GM12878 (cell line): ENCODE measurements at regions not wholly inside any gene's neighbourhood (a gene's known extent, or its start where the extent isn't known, plus 50 kb on each side); places are given as distances from the start of the nearest gene placed in this dataset.

Source experiments
- ATAC-seq: fragments of 200-7000 bp; cut with Tn5 transposase; 3 replicates; pipeline ENCODE4 v1.9.1; 2020; ENCODE audit warnings: mild to moderate bottlenecking, moderate library complexity
- BruUV-seq: library from RNA; stranded (reverse); fragments of 400-500 nt; replicated peaks from 2 replicates; lab custom pipeline; 2021; lab: Mats Ljungman, UMichigan
- CTCF ChIA-PET: fragments of 300-600 bp; sonication (Branson Sonifier 250); formaldehyde crosslinking; extraction: SDS; loops from one replicate; lab custom pipeline; 2021; ENCODE audit warnings: inconsistent platforms; lab: Yijun Ruan, JAX
- POLR2A ChIA-PET: fragments of 350-600 bp; formaldehyde crosslinking; extraction: SDS; loops from one replicate; lab custom pipeline; 2021; ENCODE audit warnings: inconsistent platforms; lab: Charles Lee
- RAD21 ChIA-PET: fragments of 300-600 bp; sonication (Branson Sonifier 250); formaldehyde crosslinking; loops from one replicate; lab custom pipeline; 2023; ENCODE audit warnings: antibody characterized with exemption; ENCODE audit not compliant: unreplicated experiment; lab: Charles Lee
- SMC1A ChIA-PET: fragments of 300-600 bp; sonication (Branson Sonifier 250); formaldehyde crosslinking; loops from one replicate; lab custom pipeline; 2023; ENCODE audit not compliant: unreplicated experiment, uncharacterized antibody; lab: Charles Lee
- DNase-seq: peaks from one replicate; pipeline ENCODE4 v3.0.0-alpha.2; 2011; ENCODE audit warnings: low read depth, low spot score
- FAIRE-seq: peaks from 3 replicates; lab custom pipeline; 2011; peaks lifted over from hg19 to GRCh38; lab: Jason Lieb, UNC
- H2AFZ ChIP-seq: 2 replicates; pipeline ENCODE4 v1.6.0; 2011; ENCODE audit warnings: low read depth, low read length, control low read depth; ENCODE audit not compliant: control insufficient read depth
- H3K27ac ChIP-seq: 2 replicates; pipeline ENCODE4 v1.5.1; 2011; ENCODE audit warnings: control low read depth; ENCODE audit not compliant: control insufficient read depth, insufficient read depth
- H3K27me3 ChIP-seq, 2 experiments: replicated peaks in 1 of 2; 2 replicates each; pipeline versions ENCODE4 v1.6.0 to v1.6.1; 2011; ENCODE audit warnings: low read length in 1 of 2; ENCODE audit not compliant: control insufficient read depth in 2 of 2, insufficient read depth in 2 of 2
- H3K36me3 ChIP-seq, 2 experiments: 2 replicates each; pipeline ENCODE4 v1.5.1; 2011; ENCODE audit warnings: low read length in 1 of 2; ENCODE audit not compliant: control insufficient read depth in 2 of 2, insufficient read depth in 2 of 2
- H3K4me1 ChIP-seq: 2 replicates; pipeline ENCODE4 v1.6.1; 2011; ENCODE audit warnings: mild to moderate bottlenecking, low read length, moderate library complexity, mixed read lengths; ENCODE audit not compliant: control insufficient read depth, insufficient read depth
- H3K4me2 ChIP-seq: 2 replicates; pipeline ENCODE4 v1.6.0; 2011; ENCODE audit warnings: control low read depth; ENCODE audit not compliant: control insufficient read depth, insufficient read depth
- H3K4me3 ChIP-seq: fragments of 200-600 bp; sonication (generic); 2 replicates; pipeline ENCODE4 v1.5.1; 2016
- H3K79me2 ChIP-seq: 2 replicates; pipeline ENCODE4 v1.6.0; 2011; ENCODE audit warnings: low read length; ENCODE audit not compliant: control insufficient read depth, insufficient read depth
- H3K9ac ChIP-seq: 2 replicates; pipeline ENCODE4 v1.8.0; 2011; ENCODE audit warnings: low read length, control low read depth, mixed read lengths; ENCODE audit not compliant: control insufficient read depth, insufficient read depth
- H3K9me3 ChIP-seq: replicated peaks from 3 replicates; pipeline ENCODE4 v1.5.1; 2011; ENCODE audit warnings: mild to moderate bottlenecking, low read length; ENCODE audit not compliant: control insufficient read depth, insufficient read depth
- H4K20me1 ChIP-seq: 2 replicates; pipeline ENCODE4 v1.6.0; 2011; ENCODE audit not compliant: control insufficient read depth, insufficient read depth
- ASH2L ChIP-seq: fragments of 300-600, 200-600 bp; sonication (generic); IDR thresholded peaks from 2 replicates; pipeline ENCODE4 v1.6.1; 2017; ENCODE audit warnings: low read depth, mild to moderate bottlenecking, borderline replicate concordance
- ATF3 ChIP-seq: IDR thresholded peaks from 2 replicates; pipeline ENCODE4 v1.6.1; 2011; ENCODE audit warnings: low read depth, mild to moderate bottlenecking, low read length, moderate library complexity, borderline replicate concordance; ENCODE audit errors: extremely low read depth
- BHLHE40 ChIP-seq, 2 experiments: fragments of 450-650 bp in 1 of 2; IDR thresholded peaks; 2 replicates each; pipeline ENCODE4 v1.6.1; 2011 to 2017; ENCODE audit warnings: low read depth in 2 of 2, borderline replicate concordance in 1 of 2, improper control_type of control experiment in 1 of 2, low read length in 1 of 2, mild to moderate bottlenecking in 1 of 2
- CEBPB ChIP-seq, 2 experiments: fragments of 150-350 bp in 1 of 2; IDR thresholded peaks; 2 replicates each; pipeline ENCODE4 v1.6.1; 2012 to 2014; ENCODE audit warnings: low read depth in 2 of 2, low read length in 2 of 2, borderline replicate concordance in 1 of 2, inconsistent platforms in 1 of 2
- DPF2 ChIP-seq: fragments of 450-650 bp; IDR thresholded peaks from 2 replicates; pipeline ENCODE4 v1.6.1; 2017; ENCODE audit warnings: mild to moderate bottlenecking
- HDAC2 ChIP-seq: fragments of 200-600 bp; sonication (generic); IDR thresholded peaks from 2 replicates; pipeline ENCODE4 v1.6.1; 2017
- MYC ChIP-seq: IDR thresholded peaks from 2 replicates; pipeline ENCODE4 v1.6.1; 2011; ENCODE audit warnings: mild to moderate bottlenecking, low read length, moderate library complexity, inconsistent platforms; ENCODE audit not compliant: insufficient read depth, insufficient replicate concordance, insufficient read length, severe bottlenecking
- NFYA ChIP-seq: IDR thresholded peaks from 2 replicates; pipeline ENCODE4 v1.6.1; 2011; ENCODE audit warnings: low read depth, mild to moderate bottlenecking, low read length, improper control_type of control experiment, borderline replicate concordance
- NFYB ChIP-seq: IDR thresholded peaks from 2 replicates; pipeline ENCODE4 v1.6.1; 2011; ENCODE audit warnings: low read depth, mild to moderate bottlenecking, low read length, improper control_type of control experiment, moderate library complexity; ENCODE audit not compliant: insufficient read depth
- NR2C2 ChIP-seq: IDR thresholded peaks from 2 replicates; pipeline ENCODE4 v1.6.1; 2011; ENCODE audit warnings: borderline replicate concordance, low read depth; ENCODE audit not compliant: control insufficient read depth, insufficient read length
- NRF1 ChIP-seq: conservative IDR thresholded peaks from 2 replicates; pipeline ENCODE4 v1.6.1; 2011; ENCODE audit warnings: mild to moderate bottlenecking, low read depth, low read length, improper control_type of control experiment
- WGBS: methylation state at CpG from one replicate; pipeline ENCODE4 v1.1.6; 2016; ENCODE audit warnings: low lambda C conversion rate; ENCODE audit not compliant: insufficient replicate concordance, insufficient coverage; ENCODE audit errors: missing lambda C conversion rate; 5-methylcytosine and 5-hydroxymethylcytosine counted together
- in situ Hi-C: fragments of 300-500 bp; cut with MboI; formaldehyde crosslinking; loops from 9 replicates; pipeline ENCODE4 v1.14.3; 2018; ENCODE audit warnings: mixed read lengths
- intact Hi-C: fragments of 100-400 bp; cut with micrococcal nuclease; formaldehyde crosslinking; loops from one replicate; pipeline ENCODE4 v1.14.2; 2022; ENCODE audit not compliant: unreplicated experiment
- TF ChIP-seq, protein P1 (sequence below): fragments of 450-650 bp; conservative IDR thresholded peaks from 2 replicates; pipeline ENCODE4 v1.6.1; 2017; ENCODE audit warnings: mild to moderate bottlenecking, moderate library complexity

GRCh38 chrX:66882101-66882500 lies 243.2 kb upstream of the EDA2R start:
- no peak overlapping the region for H3K4me2 ChIP-seq
- intact Hi-C loops (no loop called here), in situ Hi-C loops (no loop called here)
- ChIA-PET RAD21 (no interaction called here), POLR2A (no interaction called here), SMC1A (no interaction called here), CTCF (no interaction called here)
- TF ChIP-seq DPF2 = no peak
- no peak for TF ChIP-seq MYC
- TF ChIP-seq CEBPB (IDR thresholded peaks at IDR 0.05; ENCODE audit: borderline replicate concordance in 1 of 2, low read depth in 2 of 2, low read length in 2 of 2) = no peak
- no peak for TF ChIP-seq HDAC2
- no peak for TF ChIP-seq ASH2L
- H3K27me3 ChIP-seq = no peaks in the 10 kb centered on the region
- no peak for FAIRE-seq
- no peaks in the 10 kb centered on the region for H4K20me1 ChIP-seq
- no peak overlapping the region for H3K4me3 ChIP-seq
- H3K27ac ChIP-seq = no peak overlapping the region
- H2AFZ ChIP-seq = no peak overlapping the region
- no peaks in the 10 kb centered on the region for H3K79me2 ChIP-seq
- H3K9me3 ChIP-seq = no peaks in the 10 kb centered on the region
- 44% methylated on average over 2 of the region's 2 CpGs for WGBS
- BruUV-seq = no TSS peak
- no peaks in the 10 kb centered on the region for H3K36me3 ChIP-seq
- H3K4me1 ChIP-seq = no peaks in the 10 kb centered on the region
- no peak overlapping the region for H3K9ac ChIP-seq
- DNase-seq = no peak
- ATAC-seq = no peak

DNA sequence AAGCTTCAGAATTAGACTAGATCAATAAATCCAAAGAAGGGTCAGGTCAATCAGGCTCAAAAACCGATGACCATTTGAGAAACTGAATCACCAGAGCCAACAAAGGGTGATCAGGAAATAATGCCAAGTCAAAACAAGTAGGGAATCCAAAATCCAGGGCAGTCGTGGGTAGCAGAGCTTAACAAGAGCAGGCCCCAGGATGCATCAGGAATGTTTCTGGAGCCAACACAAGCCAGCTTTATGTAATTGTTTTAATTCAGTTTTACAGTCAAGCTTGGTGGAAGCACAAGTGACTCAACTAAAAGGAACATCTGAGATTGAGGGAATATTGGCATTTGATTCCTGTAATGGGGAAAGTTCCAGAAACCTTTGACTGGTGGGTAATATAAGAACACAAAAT lies 237.9 kb upstream of the EDA2R start:
- WGBS = 0% methylated on average over 2 of the region's 2 CpGs
- no TSS peak for BruUV-seq
- POLR2A ChIA-PET = no interaction called here
- SMC1A ChIA-PET = interaction anchor here (0.7 to 1.0 kb wide), 2 partner anchors 14 to 560 kb away, joined by 3 read pairs; no protein-coding TSS in a partner anchor
- Histone ChIP-seq H3K79me2 (no peaks in the 10 kb centered on the region), H3K4me1 (no peaks in the 10 kb centered on the region), H3K9ac (no peak overlapping the region), H3K27ac (no peak overlapping the region), H3K4me3 (no peak overlapping the region), H3K27me3 (no peaks in the 10 kb centered on the region), H3K4me2 (no peak overlapping the region), H2AFZ (no peak overlapping the region), H4K20me1 (no peaks in the 10 kb centered on the region), H3K36me3 (no peaks in the 10 kb centered on the region), H3K9me3 (no peaks in the 10 kb centered on the region)
- CTCF ChIA-PET = no interaction called here
- DNase-seq = no peak
- FAIRE-seq = no peak
- intact Hi-C loops = no loop called here
- no peak for ATAC-seq
- RAD21 ChIA-PET = no interaction called here
- in situ Hi-C loops = no loop called here
- TF ChIP-seq HDAC2 (no peak), NFYA (no peak), NRF1 (no peak), DPF2 (no peak), NFYB (no peak), NR2C2 (no peak), BHLHE40 (IDR thresholded peaks at IDR 0.05; ENCODE audit: borderline replicate concordance in 1 of 2, low read depth in 2 of 2, low read length in 1 of 2) (no peak), ATF3 (no peak)
- TF ChIP-seq, protein P1, sequence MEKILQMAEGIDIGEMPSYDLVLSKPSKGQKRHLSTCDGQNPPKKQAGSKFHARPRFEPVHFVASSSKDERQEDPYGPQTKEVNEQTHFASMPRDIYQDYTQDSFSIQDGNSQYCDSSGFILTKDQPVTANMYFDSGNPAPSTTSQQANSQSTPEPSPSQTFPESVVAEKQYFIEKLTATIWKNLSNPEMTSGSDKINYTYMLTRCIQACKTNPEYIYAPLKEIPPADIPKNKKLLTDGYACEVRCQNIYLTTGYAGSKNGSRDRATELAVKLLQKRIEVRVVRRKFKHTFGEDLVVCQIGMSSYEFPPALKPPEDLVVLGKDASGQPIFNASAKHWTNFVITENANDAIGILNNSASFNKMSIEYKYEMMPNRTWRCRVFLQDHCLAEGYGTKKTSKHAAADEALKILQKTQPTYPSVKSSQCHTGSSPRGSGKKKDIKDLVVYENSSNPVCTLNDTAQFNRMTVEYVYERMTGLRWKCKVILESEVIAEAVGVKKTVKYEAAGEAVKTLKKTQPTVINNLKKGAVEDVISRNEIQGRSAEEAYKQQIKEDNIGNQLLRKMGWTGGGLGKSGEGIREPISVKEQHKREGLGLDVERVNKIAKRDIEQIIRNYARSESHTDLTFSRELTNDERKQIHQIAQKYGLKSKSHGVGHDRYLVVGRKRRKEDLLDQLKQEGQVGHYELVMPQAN = no peak
